ENCODE measurements at regions not wholly inside any gene's neighbourhood (a gene's known extent, or its start where the extent isn't known, plus 50 kb on each side); places are given as distances from the start of the nearest gene placed in this dataset.

DNA sequence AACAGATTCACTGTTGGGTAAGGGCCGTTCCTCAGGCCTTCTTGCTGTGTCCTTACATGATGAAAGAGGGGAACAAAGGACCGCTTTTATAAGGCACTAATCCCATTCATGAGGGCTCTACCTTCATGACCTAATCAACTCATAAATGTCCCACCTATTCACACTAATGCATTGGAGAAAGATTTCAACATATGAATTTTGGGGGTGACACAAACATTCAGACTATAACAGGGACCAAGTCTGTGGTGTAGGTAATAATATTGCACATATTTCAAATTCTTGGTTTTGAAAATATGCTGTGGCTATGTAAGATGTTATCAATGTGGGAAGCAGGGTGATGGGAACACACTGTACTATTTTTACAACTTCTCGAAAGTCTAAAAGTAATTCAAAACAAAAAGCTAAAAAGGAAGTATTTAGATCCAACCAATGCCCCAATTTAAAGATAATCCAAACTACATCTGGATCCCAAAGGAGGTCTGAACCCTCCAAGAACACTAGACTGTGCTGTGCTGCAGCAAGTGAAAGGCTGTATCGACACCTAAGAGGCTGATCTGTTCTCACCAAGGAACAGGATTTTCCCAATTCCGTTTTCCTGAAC lies 82.4 kb upstream of the TGIF1 start:
- TF ChIP-seq CTCF (conservative IDR thresholded peaks at IDR 0.05; ENCODE audit: low read depth, low read length) (no peak), EZH2 (IDR thresholded peaks at IDR 0.05; ENCODE audit: low read length, unreplicated experiment) (no peak)
